Activated CD4-positive, alpha-beta T cell treated with anti-CD3 and anti-CD28 coated beads, Interleukin-2, amount 10 ng/mL, durations not matched to agents 7 days and 5 days (primary cell): ENCODE measurements at regions not wholly inside any gene's neighbourhood (a gene's known extent, or its start where the extent isn't known, plus 50 kb on each side); places are given as distances from the start of the nearest gene placed in this dataset.
"Not testable (repeated sequence)": the region's sequence is repeated elsewhere in the genome, so short reads cannot be mapped to it uniquely, and the experiment has no call there.

Source experiments
- CTCF ChIA-PET: fragments of 350-600 bp; sonication (Branson Sonifier 250); formaldehyde crosslinking; loops from one replicate; lab custom pipeline; 2021; ENCODE audit warnings: antibody characterized with exemption; lab: Charles Lee
- POLR2A ChIA-PET: fragments of 350-600 bp; sonication (Branson Sonifier 250); formaldehyde crosslinking; loops from one replicate; lab custom pipeline; 2021; ENCODE audit warnings: antibody characterized with exemption; lab: Charles Lee
- DNase-seq: peaks from one replicate; pipeline ENCODE4 v3.0.0-alpha.2; 2020
- H3K27ac Mint-ChIP-seq: one replicate; pipeline ENCODE4 v1.8.0; 2021; ENCODE audit warnings: mild to moderate bottlenecking, moderate library complexity, mixed read lengths
- H3K27me3 Mint-ChIP-seq: one replicate; pipeline ENCODE4 v1.8.0; 2021; ENCODE audit warnings: mixed read lengths
- H3K36me3 Mint-ChIP-seq: one replicate; pipeline ENCODE4 v1.8.0; 2021; ENCODE audit warnings: low read depth, mixed read lengths
- H3K4me1 Mint-ChIP-seq: one replicate; pipeline ENCODE4 v1.8.0; 2021; ENCODE audit warnings: mixed read lengths
- H3K4me3 Mint-ChIP-seq: one replicate; pipeline ENCODE4 v1.8.0; 2021; ENCODE audit warnings: mild to moderate bottlenecking, moderate library complexity, mixed read lengths
- H3K9me3 Mint-ChIP-seq: one replicate; pipeline ENCODE4 v1.8.0; 2021; ENCODE audit warnings: mixed read lengths

- Mint-ChIP-seq H3K9me3 (no peaks in the 10 kb centered on the region), H3K4me3 (no peak overlapping the region), H3K27me3 (peaks cover 7% of the 10 kb centered on the region), H3K27ac (peak overlapping the region; percentile 48), H3K36me3 (no peaks in the 10 kb centered on the region), H3K4me1 (peaks cover 13% of the 10 kb centered on the region)
- ChIA-PET POLR2A (interaction anchor here (0.6 kb wide), 1 partner anchor 1293 kb away, joined by 3 read pairs; no protein-coding TSS in a partner anchor), CTCF (no interaction called here)
- DNase-seq = no peak
These were observed 299.1 kb upstream of the MCTP2 start for GRCh38 chr15:93932164-93932776.

DNA sequence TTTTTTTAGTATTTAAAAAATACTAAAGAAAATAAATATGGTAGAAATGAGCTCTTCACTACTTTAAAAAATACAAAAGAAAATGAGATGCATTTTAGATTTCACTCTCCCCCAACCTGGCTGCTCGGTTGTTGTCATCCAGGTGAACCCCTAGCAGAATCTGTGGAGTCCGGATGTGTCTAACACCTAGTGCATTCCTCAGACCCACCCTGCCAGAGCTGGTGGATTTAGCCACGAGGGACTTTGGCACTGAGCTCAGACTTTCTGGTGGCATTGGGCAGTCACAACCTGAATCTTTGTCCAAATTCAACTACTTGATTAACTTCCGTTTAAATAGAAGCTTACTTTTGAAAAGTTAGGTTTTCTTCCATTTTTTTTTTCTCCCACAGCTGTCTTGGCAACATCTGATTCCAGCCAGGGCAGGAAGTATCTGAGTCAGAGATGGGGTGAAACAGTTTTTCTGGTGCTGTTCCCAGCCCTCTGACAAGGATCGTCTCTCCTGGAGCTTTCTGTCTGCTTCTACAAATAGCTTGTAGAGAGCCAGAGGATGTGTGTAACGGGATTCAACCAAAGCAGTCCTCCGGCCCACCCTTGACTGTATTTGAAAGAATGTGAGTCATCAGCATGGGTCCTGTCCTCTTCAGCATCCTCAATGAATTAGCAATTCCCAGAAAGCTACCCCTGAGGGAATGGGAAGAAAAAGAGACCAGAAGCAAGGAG is 301.8 kb upstream of the MCTP2 start:
- H3K4me3 Mint-ChIP-seq = no peak overlapping the region
- no peak overlapping the region for H3K27ac Mint-ChIP-seq
- ChIA-PET CTCF (interaction anchor here (0.6 kb wide), 1 partner anchor 8 kb away, joined by 11 read pairs; no protein-coding TSS in a partner anchor), POLR2A (no interaction called here)
- no peaks in the 10 kb centered on the region for H3K36me3 Mint-ChIP-seq
- peaks cover 13% of the 10 kb centered on the region for H3K4me1 Mint-ChIP-seq
- H3K27me3 Mint-ChIP-seq = peaks cover 14% of the 10 kb centered on the region
- no peaks in the 10 kb centered on the region for H3K9me3 Mint-ChIP-seq
- DNase-seq = no peak

DNA sequence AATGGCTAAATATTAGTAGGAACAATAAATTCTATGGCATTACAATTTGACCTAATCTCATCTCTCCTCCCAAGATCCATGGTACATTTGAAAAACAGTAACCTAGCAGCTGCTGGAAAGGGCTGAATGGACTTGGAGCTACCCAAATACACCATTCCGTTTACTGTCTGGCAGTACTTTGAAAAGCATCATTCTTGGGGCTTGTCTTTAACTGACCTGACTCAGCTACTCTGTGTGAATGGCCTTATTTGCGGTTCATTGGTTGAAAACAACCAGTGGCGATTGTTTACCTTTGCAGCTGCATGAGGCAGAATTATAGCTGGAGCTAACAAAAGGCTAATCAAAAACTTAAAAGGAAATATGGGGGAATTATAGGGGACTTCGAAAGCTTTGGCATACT is 311.2 kb upstream of the MCTP2 start:
- CTCF ChIA-PET = no interaction called here
- Mint-ChIP-seq H3K36me3 (no peaks in the 10 kb centered on the region), H3K27ac (no peak overlapping the region), H3K9me3 (no peaks in the 10 kb centered on the region), H3K27me3 (peaks cover 2% of the 10 kb centered on the region), H3K4me1 (no peaks in the 10 kb centered on the region), H3K4me3 (no peak overlapping the region)
- POLR2A ChIA-PET = no interaction called here
- no peak for DNase-seq

- H3K4me3 Mint-ChIP-seq, H3K36me3 Mint-ChIP-seq, CTCF ChIA-PET, H3K27ac Mint-ChIP-seq, DNase-seq, POLR2A ChIA-PET, H3K27me3 Mint-ChIP-seq, H3K4me1 Mint-ChIP-seq, H3K9me3 Mint-ChIP-seq: not testable (repeated sequence)
These were observed 312.6 kb upstream of the MCTP2 start for GRCh38 chr15:93918801-93919200.

DNA sequence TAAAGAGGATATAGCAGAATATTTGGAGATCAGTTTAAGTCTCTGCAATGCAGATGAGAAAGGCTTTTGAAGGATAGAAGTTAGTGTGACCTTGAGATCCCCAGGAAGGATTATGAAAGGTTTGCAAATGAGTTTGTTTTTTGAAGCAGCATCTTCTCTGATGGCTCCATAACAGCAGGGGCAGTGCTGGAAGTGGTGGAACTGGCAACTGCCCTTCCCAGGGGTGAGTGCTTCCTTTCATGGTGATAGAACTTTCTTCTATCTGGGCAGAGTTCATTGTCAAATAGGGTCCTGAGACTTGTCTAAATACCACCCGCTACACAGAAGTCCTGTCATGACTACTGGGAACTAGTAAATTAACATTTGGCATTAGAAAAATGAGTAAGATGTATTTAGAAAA is 314.2 kb upstream of the MCTP2 start:
- Mint-ChIP-seq H3K27me3 (no peaks in the 10 kb centered on the region), H3K27ac (no peak overlapping the region), H3K36me3 (no peaks in the 10 kb centered on the region), H3K4me1 (no peaks in the 10 kb centered on the region), H3K4me3 (no peak overlapping the region), H3K9me3 (no peaks in the 10 kb centered on the region)
- CTCF ChIA-PET = no interaction called here
- no peak for DNase-seq
- POLR2A ChIA-PET = no interaction called here

GRCh38 chr15:93913871-93914270 is 317.5 kb upstream of the MCTP2 start:
- H3K9me3 Mint-ChIP-seq = no peaks in the 10 kb centered on the region
- ChIA-PET CTCF (no interaction called here), POLR2A (no interaction called here)
- no peak for DNase-seq
- H3K4me3 Mint-ChIP-seq = no peak overlapping the region
- H3K27me3 Mint-ChIP-seq = no peaks in the 10 kb centered on the region
- H3K27ac Mint-ChIP-seq = no peak overlapping the region
- H3K4me1 Mint-ChIP-seq = no peaks in the 10 kb centered on the region
- no peaks in the 10 kb centered on the region for H3K36me3 Mint-ChIP-seq

DNA sequence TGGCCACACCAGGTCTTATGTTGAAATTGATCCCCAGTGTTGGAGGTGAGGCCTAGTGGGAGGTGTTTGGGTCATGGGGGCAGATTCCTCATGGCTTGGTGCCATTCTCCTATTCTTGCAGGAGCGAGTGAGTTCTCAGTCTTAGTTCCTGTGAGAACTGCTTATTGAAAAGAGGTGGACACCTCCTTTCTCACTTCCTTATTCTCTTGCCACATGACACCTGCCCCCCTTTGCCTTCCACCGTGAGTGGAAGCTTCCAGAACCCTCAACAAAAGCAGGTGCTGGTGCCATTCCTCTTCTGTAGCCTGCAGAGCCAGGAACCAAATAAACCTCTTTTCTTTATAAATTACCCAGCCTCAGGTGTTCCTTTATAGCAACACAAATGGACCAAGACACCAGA is 318.1 kb upstream of the MCTP2 start:
- no peaks in the 10 kb centered on the region for H3K9me3 Mint-ChIP-seq
- ChIA-PET CTCF (no interaction called here), POLR2A (no interaction called here)
- H3K4me3 Mint-ChIP-seq = no peak overlapping the region
- H3K36me3 Mint-ChIP-seq = no peaks in the 10 kb centered on the region
- H3K27ac Mint-ChIP-seq = no peak overlapping the region
- no peak for DNase-seq
- no peaks in the 10 kb centered on the region for H3K4me1 Mint-ChIP-seq
- H3K27me3 Mint-ChIP-seq = no peaks in the 10 kb centered on the region

- Mint-ChIP-seq H3K4me3 (no peak overlapping the region), H3K27ac (no peak overlapping the region), H3K36me3 (no peaks in the 10 kb centered on the region), H3K9me3 (no peaks in the 10 kb centered on the region), H3K27me3 (no peaks in the 10 kb centered on the region), H3K4me1 (no peaks in the 10 kb centered on the region)
- DNase-seq = no peak
- CTCF ChIA-PET = no interaction called here
- POLR2A ChIA-PET = no interaction called here
These were observed 330.6 kb upstream of the MCTP2 start for GRCh38 chr15:93900476-93901400.

- CTCF ChIA-PET = no interaction called here
- Mint-ChIP-seq H3K4me1 (no peaks in the 10 kb centered on the region), H3K9me3 (no peaks in the 10 kb centered on the region), H3K36me3 (no peaks in the 10 kb centered on the region), H3K4me3 (no peak overlapping the region), H3K27me3 (no peaks in the 10 kb centered on the region), H3K27ac (no peak overlapping the region)
- POLR2A ChIA-PET = no interaction called here
- no peak for DNase-seq
These were observed 331.5 kb upstream of the MCTP2 start for GRCh38 chr15:93899817-93900216.

- ChIA-PET CTCF (no interaction called here), POLR2A (no interaction called here)
- no peak overlapping the region for H3K4me3 Mint-ChIP-seq
- DNase-seq = no peak
- no peaks in the 10 kb centered on the region for H3K9me3 Mint-ChIP-seq
- H3K27me3 Mint-ChIP-seq = no peaks in the 10 kb centered on the region
- H3K27ac Mint-ChIP-seq = no peak overlapping the region
- no peaks in the 10 kb centered on the region for H3K36me3 Mint-ChIP-seq
- H3K4me1 Mint-ChIP-seq = no peaks in the 10 kb centered on the region
These were observed 334.0 kb upstream of the MCTP2 start for GRCh38 chr15:93897377-93897776.

- Mint-ChIP-seq H3K4me3 (no peak overlapping the region), H3K4me1 (no peaks in the 10 kb centered on the region), H3K27ac (no peak overlapping the region), H3K9me3 (no peaks in the 10 kb centered on the region), H3K27me3 (no peaks in the 10 kb centered on the region), H3K36me3 (no peaks in the 10 kb centered on the region)
- no peak for DNase-seq
- ChIA-PET CTCF (no interaction called here), POLR2A (no interaction called here)
These were observed 335.2 kb upstream of the MCTP2 start for GRCh38 chr15:93895976-93896770.

DNA sequence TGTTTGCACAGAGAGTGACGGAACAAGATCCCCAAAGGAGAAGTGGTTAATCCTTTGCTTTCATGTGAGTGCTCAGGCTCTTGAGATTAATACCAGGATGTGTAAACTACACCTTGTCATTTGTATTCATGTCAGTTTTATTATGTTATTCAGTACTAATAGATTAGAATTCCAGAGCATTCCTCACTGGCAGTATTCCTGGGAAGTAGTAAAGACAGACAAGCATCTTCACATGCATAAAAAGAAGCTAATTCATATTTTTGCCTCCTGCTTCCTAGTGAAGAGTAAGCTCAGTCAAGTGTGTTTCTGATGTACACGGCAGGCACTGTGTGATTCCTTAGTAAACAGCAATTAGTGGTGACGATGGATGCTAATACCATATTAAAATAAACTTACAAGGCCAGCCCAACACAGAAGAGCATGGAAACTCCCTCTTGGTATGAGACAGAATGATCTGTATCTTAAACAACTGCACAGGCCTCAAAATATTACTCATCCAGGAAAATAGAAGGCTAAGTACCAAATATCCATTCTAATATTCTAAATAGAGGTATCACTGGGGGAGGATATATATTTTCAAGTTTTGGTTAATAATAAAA is 336.8 kb upstream of the MCTP2 start:
- POLR2A ChIA-PET = no interaction called here
- H3K9me3 Mint-ChIP-seq = no peaks in the 10 kb centered on the region
- CTCF ChIA-PET = no interaction called here
- H3K4me3 Mint-ChIP-seq = no peak overlapping the region
- H3K4me1 Mint-ChIP-seq = no peaks in the 10 kb centered on the region
- peaks cover 3% of the 10 kb centered on the region for H3K27me3 Mint-ChIP-seq
- H3K27ac Mint-ChIP-seq = no peak overlapping the region
- H3K36me3 Mint-ChIP-seq = no peaks in the 10 kb centered on the region
- DNase-seq = no peak
